Thyroid gland (tissue), 4 donors: ENCODE measurements at regions not wholly inside any gene's neighbourhood (a gene's known extent, or its start where the extent isn't known, plus 50 kb on each side); places are given as distances from the start of the nearest gene placed in this dataset.

Experiments used
- DNase-seq, 2 donors: peaks; one replicate each; pipeline ENCODE4 v3.0.0-alpha.2; 2019
- H3K27ac ChIP-seq, 3 donors: fragments of 200-600 bp; sonication (generic); 1 replicate in 2 of 3; 2 replicates in 1 of 3; pipeline ENCODE4 v1.5.1; 2016 to 2019; ENCODE audit warnings: mild to moderate bottlenecking in 1 of 3, moderate library complexity in 1 of 3
- H3K27me3 ChIP-seq: fragments of 200-600 bp; sonication (generic); one replicate; pipeline ENCODE4 v1.5.1; 2019
- H3K36me3 ChIP-seq, 2 donors: fragments of 200-600 bp; sonication (generic); one replicate each; pipeline ENCODE4 v1.5.1; 2016 to 2019
- H3K4me1 ChIP-seq, 2 donors: fragments of 200-600 bp; sonication (generic); one replicate each; pipeline ENCODE4 v1.5.1; 2017 to 2019
- H3K4me3 ChIP-seq, 3 donors: fragments of 200-600 bp; sonication (generic); replicated peaks in 1 of 3; 1 replicate in 2 of 3; 2 replicates in 1 of 3; pipeline ENCODE4 v1.5.1; 2016; ENCODE audit warnings: mild to moderate bottlenecking in 1 of 3
- H3K9me3 ChIP-seq: fragments of 200-600 bp; sonication (generic); one replicate; pipeline ENCODE4 v1.5.1; 2017
- CTCF ChIP-seq, 6 experiments: fragments of 200-600 bp in 3 of 6; fragments of 450-650 bp in 3 of 6; sonication (generic) in 3 of 6; IDR thresholded peaks; one replicate each; pipeline ENCODE4 v1.5.1; 2016 to 2019; ENCODE audit warnings: antibody characterized with exemption in 6 of 6, mild to moderate bottlenecking in 2 of 6, inconsistent platforms in 1 of 6, moderate library complexity in 1 of 6
- POLR2A ChIP-seq, 2 donors: fragments of 450-650 bp; IDR thresholded peaks; one replicate each; pipeline ENCODE4 v1.6.1; 2017; ENCODE audit warnings: antibody characterized with exemption in 2 of 2, mild to moderate bottlenecking in 2 of 2, moderate library complexity in 1 of 2
- WGBS, 2 donors: methylation state at CpG; one replicate each; pipeline ENCODE4 v1.1.5; 2017; 5-methylcytosine and 5-hydroxymethylcytosine counted together
- intact Hi-C: fragments of 100-400 bp; cut with DNase I; formaldehyde crosslinking; loops from one replicate; pipeline ENCODE4 v1.15.1; 2023

GRCh38 chr17:72046178-72046577 lies 74.6 kb upstream of the SOX9 start:
- Histone ChIP-seq H3K27ac (no peak overlapping the region), H3K4me3 (no peak overlapping the region), H3K27me3 (no peaks in the 10 kb centered on the region), H3K9me3 (no peaks in the 10 kb centered on the region), H3K4me1 (no peaks in the 10 kb centered on the region), H3K36me3 (no peaks in the 10 kb centered on the region)
- no peak for DNase-seq
- TF ChIP-seq POLR2A (IDR thresholded peaks at IDR 0.05): no peak
- TF ChIP-seq CTCF (IDR thresholded peaks at IDR 0.05): no peak
- intact Hi-C loops: no loop called here
- 65 to 76% methylated on average over 3 of the region's 3 CpGs for WGBS, 2 donors

GRCh38 chr17:72046643-72047612 lies 73.9 kb upstream of the SOX9 start:
- no peak for DNase-seq
- no peak overlapping the region for H3K27ac ChIP-seq
- no peaks in the 10 kb centered on the region for H3K9me3 ChIP-seq
- H3K27me3 ChIP-seq: no peaks in the 10 kb centered on the region
- intact Hi-C loops: no loop called here
- no peaks in the 10 kb centered on the region for H3K36me3 ChIP-seq
- H3K4me1 ChIP-seq: no peaks in the 10 kb centered on the region
- WGBS, 2 donors: 82 to 84% methylated on average over 14 of the region's 14 CpGs
- H3K4me3 ChIP-seq: no peak overlapping the region
- TF ChIP-seq CTCF (IDR thresholded peaks at IDR 0.05) (no peak), POLR2A (IDR thresholded peaks at IDR 0.05) (no peak)

GRCh38 chr17:72049914-72050313 lies 70.9 kb upstream of the SOX9 start:
- 96 to 97% methylated on average over 2 of the region's 2 CpGs for WGBS, 2 donors
- intact Hi-C loops: no loop called here
- H3K4me3 ChIP-seq: no peak overlapping the region
- no peak for DNase-seq
- H3K36me3 ChIP-seq: no peaks in the 10 kb centered on the region
- no peaks in the 10 kb centered on the region for H3K4me1 ChIP-seq
- H3K27ac ChIP-seq: no peak overlapping the region
- TF ChIP-seq POLR2A (IDR thresholded peaks at IDR 0.05): no peak
- TF ChIP-seq CTCF (IDR thresholded peaks at IDR 0.05): no peak
- H3K9me3 ChIP-seq: no peaks in the 10 kb centered on the region
- H3K27me3 ChIP-seq: no peaks in the 10 kb centered on the region

GRCh38 chr17:72053036-72053435 lies 67.8 kb upstream of the SOX9 start:
- H3K36me3 ChIP-seq: no peaks in the 10 kb centered on the region
- TF ChIP-seq POLR2A (IDR thresholded peaks at IDR 0.05) (no peak), CTCF (IDR thresholded peaks at IDR 0.05) (no peak)
- DNase-seq: no peak
- H3K4me1 ChIP-seq: no peaks in the 10 kb centered on the region
- WGBS, 2 donors: 17 to 19% methylated on average over 11 of the region's 11 CpGs
- no peaks in the 10 kb centered on the region for H3K9me3 ChIP-seq
- H3K27me3 ChIP-seq: no peaks in the 10 kb centered on the region
- no peak overlapping the region for H3K27ac ChIP-seq
- intact Hi-C loops: no loop called here
- H3K4me3 ChIP-seq: no peak overlapping the region

GRCh38 chr17:72053449-72053848 lies 67.4 kb upstream of the SOX9 start:
- intact Hi-C loops: no loop called here

More at GRCh38 chr17:72053449-72053848, 67.4 kb upstream of the SOX9 start:
- H3K27ac ChIP-seq: no peak overlapping the region
- peak; percentile 3 to 11 for DNase-seq
- no peak overlapping the region for H3K4me3 ChIP-seq
- H3K9me3 ChIP-seq: no peaks in the 10 kb centered on the region
- no peaks in the 10 kb centered on the region for H3K4me1 ChIP-seq
- no peaks in the 10 kb centered on the region for H3K27me3 ChIP-seq
- WGBS, 2 donors: 15 to 17% methylated on average over 12 of the region's 12 CpGs
- TF ChIP-seq CTCF (IDR thresholded peaks at IDR 0.05) (no peak), POLR2A (IDR thresholded peaks at IDR 0.05) (no peak)
- no peaks in the 10 kb centered on the region for H3K36me3 ChIP-seq
